Adrenal gland (tissue), 9 donors: ENCODE measurements at regions not wholly inside any gene's neighbourhood (a gene's known extent, or its start where the extent isn't known, plus 50 kb on each side); places are given as distances from the start of the nearest gene placed in this dataset.

ENCODE experiments used
- DNase-seq, 7 donors: peaks; one replicate each; pipeline ENCODE4 v3.0.0-alpha.2; 2019 to 2020
- H3K27ac ChIP-seq, 5 donors: fragments of 200-600 bp; sonication (generic) in 4 of 5; 1 replicate in 3 of 5; 2 replicates in 2 of 5; pipeline versions ENCODE4 v1.5.1 to v1.8.0; 2016 to 2020; ENCODE audit warnings: mild to moderate bottlenecking in 1 of 5
- H3K27me3 ChIP-seq: fragments of 200-600 bp; 2 replicates; pipeline ENCODE4 v1.8.0; 2021
- H3K36me3 ChIP-seq, 2 donors: fragments of 200-600 bp; replicated peaks in 1 of 2; 1 replicate in 1 of 2; 2 replicates in 1 of 2; pipeline versions ENCODE4 v1.5.1 to v1.8.0; 2018 to 2022
- H3K4me1 ChIP-seq, 2 donors: fragments of 200-600 bp; replicated peaks in 1 of 2; 1 replicate in 1 of 2; 2 replicates in 1 of 2; pipeline versions ENCODE4 v1.5.1 to v1.8.0; 2018 to 2021
- H3K4me3 ChIP-seq, 4 donors: fragments of 200-600 bp; sonication (generic) in 3 of 4; one replicate each; pipeline ENCODE4 v1.5.1; 2016 to 2018
- H3K9me3 ChIP-seq, 3 donors: fragments of 200-600 bp; sonication (generic) in 1 of 3; replicated peaks in 1 of 3; 1 replicate in 2 of 3; 2 replicates in 1 of 3; pipeline versions ENCODE4 v1.5.1 to v1.8.0; 2016 to 2021
- CTCF ChIP-seq, 6 experiments: fragments of 450-650 bp in 4 of 6; fragments of 200-600 bp in 2 of 6; sonication (generic) in 1 of 6; IDR thresholded peaks; 1 replicate in 5 of 6; 2 replicates in 1 of 6; pipeline versions ENCODE4 v1.5.1 to v1.8.0; 2016 to 2021; ENCODE audit warnings: antibody characterized with exemption in 6 of 6, mild to moderate bottlenecking in 2 of 6, moderate library complexity in 1 of 6
- POLR2A ChIP-seq, 2 donors: fragments of 450-650 bp; IDR thresholded peaks; one replicate each; pipeline ENCODE4 v1.6.1; 2017; ENCODE audit warnings: antibody characterized with exemption in 2 of 2, mild to moderate bottlenecking in 2 of 2, moderate library complexity in 1 of 2
- WGBS, 4 donors: extraction: QIAGEN DNeasy Blood & Tissue Kit in 2 of 4; methylation state at CpG; one replicate each; pipeline versions ENCODE4 v1.1.5 to v1.1.7; 2013 to 2017; 5-methylcytosine and 5-hydroxymethylcytosine counted together
- intact Hi-C, 2 donors: fragments of 100-400 bp; cut with DNase I; formaldehyde crosslinking; loops; one replicate each; pipeline versions ENCODE4 v1.14.1 to v1.15.0; 2022 to 2023
- donor health status: healthy with polysubstance abuse.
- donor health status: Bipolar disorder and iron deficiency.
- donor health status: DM: yes; HTN: yes; CAD: no.
- donor health status: DM: no; HTN: no; CAD: no.
- donor health status: DM: no; HTN: no; CAD: no.

- H3K9me3 ChIP-seq: no peaks in the 10 kb centered on the region
- no peaks in the 10 kb centered on the region for H3K36me3 ChIP-seq
- 86 to 100% (median 89%) methylated on average over 1 of the region's 1 CpG for WGBS, 4 donors
- TF ChIP-seq POLR2A (IDR thresholded peaks at IDR 0.05): no peak
- TF ChIP-seq CTCF (IDR thresholded peaks at IDR 0.05): no peak
- no peaks in the 10 kb centered on the region for H3K4me1 ChIP-seq
- no peak overlapping the region for H3K27ac ChIP-seq
- intact Hi-C loops: no loop called here
- H3K27me3 ChIP-seq: peaks cover 1% of the 10 kb centered on the region
- DNase-seq: no peak
- no peak overlapping the region for H3K4me3 ChIP-seq
Observed at GRCh38 chrX:16267431-16267830, 100.2 kb downstream of the MAGEB17 start.

GRCh38 chrX:16268206-16268605, 100.9 kb downstream of the MAGEB17 start:
- Histone ChIP-seq H3K27me3 (no peaks in the 10 kb centered on the region), H3K36me3 (no peaks in the 10 kb centered on the region), H3K4me1 (no peaks in the 10 kb centered on the region), H3K4me3 (no peak overlapping the region), H3K9me3 (no peaks in the 10 kb centered on the region), H3K27ac (no peak overlapping the region)
- 87 to 97% (median 95%) methylated on average over 2 of the region's 2 CpGs for WGBS, 4 donors
- DNase-seq: no peak
- intact Hi-C loops: no loop called here
- TF ChIP-seq POLR2A (IDR thresholded peaks at IDR 0.05) (no peak), CTCF (IDR thresholded peaks at IDR 0.05) (no peak)

GRCh38 chrX:16278927-16279326, 111.6 kb downstream of the MAGEB17 start:
- Histone ChIP-seq H3K27ac (no peak overlapping the region), H3K27me3 (no peaks in the 10 kb centered on the region), H3K9me3 (no peaks in the 10 kb centered on the region), H3K4me1 (no peaks in the 10 kb centered on the region), H3K4me3 (no peak overlapping the region), H3K36me3 (no peaks in the 10 kb centered on the region)
- WGBS, 4 donors: 60 to 78% (median 72%) methylated on average over 3 of the region's 3 CpGs
- intact Hi-C loops: no loop called here
- no peak for DNase-seq
- TF ChIP-seq POLR2A (IDR thresholded peaks at IDR 0.05) (no peak), CTCF (IDR thresholded peaks at IDR 0.05) (no peak)

GRCh38 chrX:16282209-16282608, 114.9 kb downstream of the MAGEB17 start:
- intact Hi-C loops: no loop called here
- no peak for DNase-seq
- H3K36me3 ChIP-seq: no peaks in the 10 kb centered on the region
- no peaks in the 10 kb centered on the region for H3K27me3 ChIP-seq
- TF ChIP-seq CTCF (IDR thresholded peaks at IDR 0.05): no peak
- TF ChIP-seq POLR2A (IDR thresholded peaks at IDR 0.05): no peak
- H3K27ac ChIP-seq: no peak overlapping the region
- no peaks in the 10 kb centered on the region for H3K4me1 ChIP-seq
- no peaks in the 10 kb centered on the region for H3K9me3 ChIP-seq
- no peak overlapping the region for H3K4me3 ChIP-seq
- WGBS, 4 donors: 38 to 72% (median 53%) methylated on average over 2 of the region's 2 CpGs
